Activated CD4-positive, alpha-beta T cell treated with anti-CD3 and anti-CD28 coated beads, Interleukin-10, Interleukin-2, amounts not matched to agents 100 ng/mL and 50 ng/mL, durations not matched to agents 16 hours and 8 hours (primary cell): ENCODE measurements at regions not wholly inside any gene's neighbourhood (a gene's known extent, or its start where the extent isn't known, plus 50 kb on each side); places are given as distances from the start of the nearest gene placed in this dataset.

Experiments used
- DNase-seq: peaks from one replicate; pipeline ENCODE4 v3.0.0-alpha.2; 2020

GRCh38 chr3:22236490-22237270, 485.7 kb upstream of the ZNF385D start:
- no peak for DNase-seq

- DNase-seq, result no peak
Measured at GRCh38 chr3:22239011-22239410, 488.0 kb upstream of the ZNF385D start.

- DNase-seq, result no peak
Measured at GRCh38 chr3:22241110-22241509, 490.1 kb upstream of the ZNF385D start.

- no peak for DNase-seq
Measured at GRCh38 chr3:22244761-22245521, 493.9 kb upstream of the ZNF385D start.

- DNase-seq, result no peak
Measured at GRCh38 chr3:22245811-22246583, 495.0 kb upstream of the ZNF385D start.

GRCh38 chr3:22249658-22250057, 498.6 kb upstream of the ZNF385D start:
- DNase-seq, result no peak

- no peak for DNase-seq
Measured at GRCh38 chr3:22257252-22257651, 506.2 kb upstream of the ZNF385D start.

GRCh38 chr3:22262386-22262785, 511.4 kb upstream of the ZNF385D start:
- no peak for DNase-seq

- no peak for DNase-seq
Measured at GRCh38 chr3:22263042-22263441, 512.0 kb upstream of the ZNF385D start.

- no peak for DNase-seq
Measured at GRCh38 chr3:22265403-22265802, 514.4 kb upstream of the ZNF385D start.

GRCh38 chr3:22269831-22270230, 518.8 kb upstream of the ZNF385D start:
- no peak for DNase-seq

- DNase-seq, result no peak
Measured at GRCh38 chr3:22276351-22276750, 525.3 kb upstream of the ZNF385D start.

GRCh38 chr3:22284559-22284958, 533.5 kb upstream of the ZNF385D start:
- no peak for DNase-seq

- no peak for DNase-seq
Measured at GRCh38 chr3:22288756-22289155, 537.7 kb upstream of the ZNF385D start.

GRCh38 chr3:22292681-22293080, 541.7 kb upstream of the ZNF385D start:
- no peak for DNase-seq

- no peak for DNase-seq
Measured at GRCh38 chr3:22296601-22297000, 545.6 kb upstream of the ZNF385D start.

GRCh38 chr3:22297436-22297835, 546.4 kb upstream of the ZNF385D start:
- DNase-seq, result no peak

GRCh38 chr3:22306454-22306853, 555.4 kb upstream of the ZNF385D start:
- DNase-seq, result no peak

GRCh38 chr3:22308871-22309270, 557.9 kb upstream of the ZNF385D start:
- no peak for DNase-seq

- no peak for DNase-seq
Measured at GRCh38 chr3:22315925-22316324, 564.9 kb upstream of the ZNF385D start.

- DNase-seq, result no peak
Measured at GRCh38 chr3:22318325-22318724, 567.3 kb upstream of the ZNF385D start.

- DNase-seq, result no peak
Measured at GRCh38 chr3:22319446-22319845, 568.4 kb upstream of the ZNF385D start.

- no peak for DNase-seq
Measured at GRCh38 chr3:22322861-22323260, 571.9 kb upstream of the ZNF385D start.

- DNase-seq, result no peak
Measured at GRCh38 chr3:22326305-22326704, 575.3 kb upstream of the ZNF385D start.
